Kidney glomerular epithelial cell (primary cell): ENCODE measurements at regions not wholly inside any gene's neighbourhood (a gene's known extent, or its start where the extent isn't known, plus 50 kb on each side); places are given as distances from the start of the nearest gene placed in this dataset.

ENCODE experiments used
- DNase-seq: peaks from one replicate; lab custom pipeline; 2025; lab: John Stamatoyannopoulos, UW

GRCh38 chr3:10583798-10584708, 78.7 kb upstream of the ATP2B2 start:
- DNase-seq: no peak

GRCh38 chr3:10585945-10586344, 80.6 kb upstream of the ATP2B2 start:
- no peak for DNase-seq

- DNase-seq: peak; percentile 3
Observed at GRCh38 chr3:10594915-10595314, 89.5 kb upstream of the ATP2B2 start.

- DNase-seq: no peak
Observed at GRCh38 chr3:10596746-10597448, 91.5 kb upstream of the ATP2B2 start.

GRCh38 chr3:10597733-10598132, 92.3 kb upstream of the ATP2B2 start:
- DNase-seq: no peak

GRCh38 chr3:10599017-10599416, 93.6 kb upstream of the ATP2B2 start:
- DNase-seq: no peak

GRCh38 chr3:10599444-10599843, 94.1 kb upstream of the ATP2B2 start:
- DNase-seq: no peak

- no peak for DNase-seq
Observed at GRCh38 chr3:10600296-10600714, 94.9 kb upstream of the ATP2B2 start.

GRCh38 chr3:10600726-10601125, 95.3 kb upstream of the ATP2B2 start:
- DNase-seq: no peak

GRCh38 chr3:10601151-10601856, 95.9 kb upstream of the ATP2B2 start:
- DNase-seq: no peak

- DNase-seq: no peak
Observed at GRCh38 chr3:10601857-10602230, 96.5 kb upstream of the ATP2B2 start.

- no peak for DNase-seq
Observed at GRCh38 chr3:10602271-10602670, 96.9 kb upstream of the ATP2B2 start.

GRCh38 chr3:10602769-10603768, 97.7 kb upstream of the ATP2B2 start:
- DNase-seq: no peak

GRCh38 chr3:10609134-10609533, 103.7 kb upstream of the ATP2B2 start:
- DNase-seq: no peak

- no peak for DNase-seq
Observed at GRCh38 chr3:10614168-10614567, 108.8 kb upstream of the ATP2B2 start.

- no peak for DNase-seq
Observed at GRCh38 chr3:10615715-10616114, 110.3 kb upstream of the ATP2B2 start.

GRCh38 chr3:10616321-10616720, 110.9 kb upstream of the ATP2B2 start:
- no peak for DNase-seq

- no peak for DNase-seq
Observed at GRCh38 chr3:10619989-10620832, 114.8 kb upstream of the ATP2B2 start.

- no peak for DNase-seq
Observed at GRCh38 chr3:10620833-10621082, 115.4 kb upstream of the ATP2B2 start.

GRCh38 chr3:10623578-10624275, 118.3 kb upstream of the ATP2B2 start:
- no peak for DNase-seq
